Hepatic stellate cell (primary cell): ENCODE measurements at regions not wholly inside any gene's neighbourhood (a gene's known extent, or its start where the extent isn't known, plus 50 kb on each side); places are given as distances from the start of the nearest gene placed in this dataset.

Experiments
- DNase-seq: peaks from one replicate; pipeline ENCODE4 v3.0.0; 2011; ENCODE audit warnings: low spot score

GRCh38 chrX:68894513-68895340, 65.9 kb downstream of the EFNB1 start:
- peak; percentile 37 for DNase-seq

- DNase-seq, result no peak
Measured at GRCh38 chrX:68894142-68894512, 65.3 kb downstream of the EFNB1 start.

GRCh38 chrX:68892651-68893050, 63.8 kb downstream of the EFNB1 start:
- no peak for DNase-seq

GRCh38 chrX:68892134-68892533, 63.3 kb downstream of the EFNB1 start:
- no peak for DNase-seq
